ENCODE measurements at regions not wholly inside any gene's neighbourhood (a gene's known extent, or its start where the extent isn't known, plus 50 kb on each side); places are given as distances from the start of the nearest gene placed in this dataset.

- TF ChIP-seq CTCF (IDR thresholded peaks at IDR 0.05) (no peak), POLR2A (IDR thresholded peaks at IDR 0.05) (no peak)
These were observed 285.9 kb downstream of the IL15 start for GRCh38 chr4:141922236-141922635.
